ENCODE measurements at regions not wholly inside any gene's neighbourhood (a gene's known extent, or its start where the extent isn't known, plus 50 kb on each side); places are given as distances from the start of the nearest gene placed in this dataset.

- TF ChIP-seq SPI1 (IDR thresholded peaks at IDR 0.05; ENCODE audit: low read depth, low read length) = no peak
- no peak for TF ChIP-seq POLR2AphosphoS5 (IDR thresholded peaks at IDR 0.05; ENCODE audit: low read depth, low read length)
- no peak for TF ChIP-seq POLR2A (IDR thresholded peaks at IDR 0.05; ENCODE audit: low read depth, low read length)
- no peak for TF ChIP-seq TAF1 (IDR thresholded peaks at IDR 0.05; ENCODE audit: low read depth, low read length)
- no peak for TF ChIP-seq PAX5 (IDR thresholded peaks at IDR 0.05; ENCODE audit: insufficient read depth, low read length, severe bottlenecking)
- TF ChIP-seq POU2F2 (IDR thresholded peaks at IDR 0.05; ENCODE audit: low read depth, low read length) = no peak
Observed at GRCh38 chr4:73348185-73348584, 55.9 kb upstream of the ALB start.
